PC-3 (cell line): ENCODE measurements at regions not wholly inside any gene's neighbourhood (a gene's known extent, or its start where the extent isn't known, plus 50 kb on each side); places are given as distances from the start of the nearest gene placed in this dataset.

ENCODE experiments used
- ATAC-seq: fragments of 200-7000 bp; cut with Tn5 transposase; 2 replicates; pipeline ENCODE4 v1.9.1; 2020; ENCODE audit warnings: mild to moderate bottlenecking, moderate library complexity
- BruUV-seq: library from RNA; stranded (reverse); fragments of 400-500 nt; replicated peaks from 2 replicates; lab custom pipeline; 2021; lab: Mats Ljungman, UMichigan
- CTCF ChIA-PET: fragments of 300-600 bp; sonication (Branson Sonifier 250); formaldehyde crosslinking; loops from one replicate; lab custom pipeline; 2022; ENCODE audit warnings: antibody characterized with exemption; lab: Charles Lee
- POLR2A ChIA-PET: fragments of 300-600 bp; sonication (Branson Sonifier 250); formaldehyde crosslinking; loops from one replicate; lab custom pipeline; 2022; ENCODE audit warnings: antibody characterized with exemption; ENCODE audit not compliant: unreplicated experiment; lab: Charles Lee
- DNase-seq: peaks from one replicate; pipeline ENCODE4 v3.0.0-alpha.2; 2015
- H2AFZ ChIP-seq: fragments of 300-600 bp; sonication (generic); 2 replicates; pipeline ENCODE4 v1.6.0; 2016; ENCODE audit warnings: antibody characterized with exemption, low read length
- H3F3A ChIP-seq: fragments of 300-600 bp; sonication (generic); one replicate; pipeline ENCODE4 v1.6.0; 2017; ENCODE audit warnings: antibody characterized with exemption, low read length, control low read depth, mild to moderate bottlenecking; ENCODE audit not compliant: unreplicated experiment
- H3K27ac ChIP-seq: fragments of 300-600 bp; sonication (generic); 2 replicates; pipeline ENCODE4 v1.5.1; 2016; ENCODE audit warnings: mild to moderate bottlenecking, low read length
- H3K27me3 ChIP-seq: fragments of 300-600 bp; sonication (generic); 2 replicates; pipeline ENCODE4 v1.6.1; 2016; ENCODE audit warnings: low read length, mixed read lengths
- H3K36me3 ChIP-seq: fragments of 300-600 bp; sonication (generic); 2 replicates; pipeline ENCODE4 v1.6.1; 2016; ENCODE audit warnings: low read depth, mixed run types, low read length, mixed read lengths
- H3K4me1 ChIP-seq: fragments of 300-600 bp; sonication (generic); 2 replicates; pipeline ENCODE4 v1.5.1; 2016; ENCODE audit warnings: low read length; ENCODE audit not compliant: insufficient read depth
- H3K4me2 ChIP-seq: fragments of 300-600 bp; sonication (generic); 2 replicates; pipeline ENCODE4 v1.6.0; 2016; ENCODE audit warnings: low read length
- H3K4me3 ChIP-seq: fragments of 300-600 bp; sonication (generic); 2 replicates; pipeline ENCODE4 v1.5.1; 2016; ENCODE audit warnings: mild to moderate bottlenecking, low read length, mixed read lengths
- H3K79me2 ChIP-seq: fragments of 300-600 bp; sonication (generic); 2 replicates; pipeline ENCODE4 v1.6.1; 2017; ENCODE audit warnings: low read length, mixed read lengths
- H3K9ac ChIP-seq: fragments of 300-600 bp; sonication (generic); 2 replicates; pipeline ENCODE4 v1.6.0; 2016; ENCODE audit warnings: mild to moderate bottlenecking, low read length
- H3K9me2 ChIP-seq: fragments of 300-600 bp; sonication (generic); replicated peaks from 2 replicates; pipeline ENCODE4 v1.6.1; 2016; ENCODE audit warnings: mixed run types, low read length, mixed read lengths
- H3K9me3 ChIP-seq: fragments of 300-600 bp; sonication (generic); 2 replicates; pipeline ENCODE4 v1.6.1; 2016; ENCODE audit warnings: low read length, mixed read lengths
- H4K20me1 ChIP-seq: fragments of 300-600 bp; sonication (generic); 2 replicates; pipeline ENCODE4 v1.6.1; 2016; ENCODE audit warnings: low read length, mixed read lengths
- EZH2 ChIP-seq: fragments of 300-600 bp; sonication (generic); IDR thresholded peaks from one replicate; pipeline ENCODE4 v1.6.1; 2017; ENCODE audit warnings: antibody characterized with exemption, mild to moderate bottlenecking, low read length; ENCODE audit not compliant: unreplicated experiment
- EZH2phosphoT487 ChIP-seq: fragments of 300-600 bp; sonication (generic); IDR thresholded peaks from 2 replicates; pipeline ENCODE4 v1.6.1; 2018; ENCODE audit warnings: mild to moderate bottlenecking, antibody characterized with exemption, low read length, borderline replicate concordance
- intact Hi-C: fragments of 100-400 bp; cut with micrococcal nuclease; formaldehyde crosslinking; loops from 2 replicates; pipeline ENCODE4 v1.9.0; 2023
- TF ChIP-seq, protein P1 (sequence below): fragments of 300-600 bp; sonication (generic); conservative IDR thresholded peaks from 2 replicates; pipeline ENCODE4 v1.5.1; 2017; ENCODE audit warnings: antibody characterized with exemption, low read depth, mild to moderate bottlenecking, low read length

DNA sequence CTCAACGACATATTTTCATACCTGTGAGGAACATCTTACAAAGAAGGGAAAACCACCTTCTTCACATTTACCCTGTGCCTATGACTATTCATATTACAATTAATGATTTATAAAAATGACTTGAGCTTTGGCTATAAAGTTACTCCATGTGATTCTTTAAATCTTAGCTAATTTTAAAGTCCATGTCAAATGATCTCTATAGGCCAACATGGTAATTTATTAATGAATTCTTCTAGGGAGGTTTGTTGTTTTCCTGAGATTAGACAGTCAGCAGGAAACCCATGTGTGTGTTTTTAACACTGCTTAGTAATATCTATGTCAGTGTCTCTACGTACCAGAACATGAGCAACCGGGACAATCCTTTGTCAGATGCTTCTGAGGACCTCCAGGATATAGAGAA is 307.3 kb downstream of the IPMK start:
- Histone ChIP-seq H3K79me2 (no peaks in the 10 kb centered on the region), H3K27me3 (no peaks in the 10 kb centered on the region), H3K4me2 (no peak overlapping the region), H3K4me1 (peaks cover 19% of the 10 kb centered on the region), H3F3A (no peaks in the 10 kb centered on the region), H3K27ac (no peak overlapping the region), H3K9me3 (no peaks in the 10 kb centered on the region), H3K9ac (no peak overlapping the region), H4K20me1 (no peaks in the 10 kb centered on the region), H3K36me3 (no peaks in the 10 kb centered on the region), H3K9me2 (no peaks in the 10 kb centered on the region), H3K4me3 (no peak overlapping the region), H2AFZ (no peak overlapping the region)
- intact Hi-C loops: loop anchor here (5.0 kb wide), 2 partner anchors 82 to 102 kb away; no protein-coding TSS in a partner anchor
- TF ChIP-seq EZH2 (no peak), EZH2phosphoT487 (no peak)
- TF ChIP-seq, protein P1, sequence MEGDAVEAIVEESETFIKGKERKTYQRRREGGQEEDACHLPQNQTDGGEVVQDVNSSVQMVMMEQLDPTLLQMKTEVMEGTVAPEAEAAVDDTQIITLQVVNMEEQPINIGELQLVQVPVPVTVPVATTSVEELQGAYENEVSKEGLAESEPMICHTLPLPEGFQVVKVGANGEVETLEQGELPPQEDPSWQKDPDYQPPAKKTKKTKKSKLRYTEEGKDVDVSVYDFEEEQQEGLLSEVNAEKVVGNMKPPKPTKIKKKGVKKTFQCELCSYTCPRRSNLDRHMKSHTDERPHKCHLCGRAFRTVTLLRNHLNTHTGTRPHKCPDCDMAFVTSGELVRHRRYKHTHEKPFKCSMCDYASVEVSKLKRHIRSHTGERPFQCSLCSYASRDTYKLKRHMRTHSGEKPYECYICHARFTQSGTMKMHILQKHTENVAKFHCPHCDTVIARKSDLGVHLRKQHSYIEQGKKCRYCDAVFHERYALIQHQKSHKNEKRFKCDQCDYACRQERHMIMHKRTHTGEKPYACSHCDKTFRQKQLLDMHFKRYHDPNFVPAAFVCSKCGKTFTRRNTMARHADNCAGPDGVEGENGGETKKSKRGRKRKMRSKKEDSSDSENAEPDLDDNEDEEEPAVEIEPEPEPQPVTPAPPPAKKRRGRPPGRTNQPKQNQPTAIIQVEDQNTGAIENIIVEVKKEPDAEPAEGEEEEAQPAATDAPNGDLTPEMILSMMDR: no peak
- ATAC-seq (no peak), DNase-seq (no peak)
- no TSS peak for BruUV-seq
- POLR2A ChIA-PET: no interaction called here
- CTCF ChIA-PET: no interaction called here

DNA sequence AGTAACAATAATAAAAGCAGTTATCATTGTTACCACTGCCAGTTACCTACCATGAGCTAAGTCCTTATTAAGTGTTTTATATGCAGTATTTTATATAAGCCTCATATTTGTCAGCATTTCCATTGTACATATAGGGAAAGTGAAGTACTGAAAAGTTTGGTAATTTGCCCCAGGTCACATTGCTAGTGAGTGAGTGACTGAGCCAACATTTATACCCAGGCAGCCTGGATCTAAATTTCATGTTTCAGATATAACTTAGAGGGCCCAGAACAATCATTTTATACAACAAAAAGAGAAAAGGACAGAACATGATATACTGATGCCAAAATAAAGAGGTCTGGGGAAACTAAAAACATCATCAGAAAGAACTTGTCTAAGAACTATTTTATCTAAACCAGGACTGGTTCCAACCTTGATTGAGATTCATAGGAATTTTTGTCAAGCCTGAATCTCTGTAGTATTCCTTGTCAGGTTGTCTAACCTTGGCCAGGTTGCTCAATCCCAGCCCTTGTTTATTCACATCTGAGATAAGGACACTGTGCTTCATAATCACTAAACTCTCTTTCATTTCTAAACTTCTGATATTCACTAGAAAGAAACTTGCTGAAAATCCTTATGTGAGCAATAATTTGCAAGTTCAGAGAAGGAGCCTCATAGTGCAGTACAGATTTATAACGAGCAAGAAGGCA is 308.2 kb downstream of the IPMK start:
- H3K4me1 ChIP-seq: peaks cover 14% of the 10 kb centered on the region
- H3K36me3 ChIP-seq: no peaks in the 10 kb centered on the region
- CTCF ChIA-PET: no interaction called here
- TF ChIP-seq EZH2phosphoT487: no peak
- no peak for TF ChIP-seq EZH2
- TF ChIP-seq, protein P1: no peak
- no peak overlapping the region for H3K4me2 ChIP-seq
- no peak overlapping the region for H2AFZ ChIP-seq
- H3K9ac ChIP-seq: no peak overlapping the region
- H4K20me1 ChIP-seq: no peaks in the 10 kb centered on the region
- no TSS peak for BruUV-seq
- intact Hi-C loops: loop anchor here (5.0 kb wide), 2 partner anchors 83 to 103 kb away; no protein-coding TSS in a partner anchor
- POLR2A ChIA-PET: no interaction called here
- H3K9me3 ChIP-seq: no peaks in the 10 kb centered on the region
- no peaks in the 10 kb centered on the region for H3K79me2 ChIP-seq
- no peak overlapping the region for H3K27ac ChIP-seq
- ATAC-seq: no peak
- no peaks in the 10 kb centered on the region for H3F3A ChIP-seq
- H3K27me3 ChIP-seq: no peaks in the 10 kb centered on the region
- no peak overlapping the region for H3K4me3 ChIP-seq
- DNase-seq: no peak
- no peaks in the 10 kb centered on the region for H3K9me2 ChIP-seq

DNA sequence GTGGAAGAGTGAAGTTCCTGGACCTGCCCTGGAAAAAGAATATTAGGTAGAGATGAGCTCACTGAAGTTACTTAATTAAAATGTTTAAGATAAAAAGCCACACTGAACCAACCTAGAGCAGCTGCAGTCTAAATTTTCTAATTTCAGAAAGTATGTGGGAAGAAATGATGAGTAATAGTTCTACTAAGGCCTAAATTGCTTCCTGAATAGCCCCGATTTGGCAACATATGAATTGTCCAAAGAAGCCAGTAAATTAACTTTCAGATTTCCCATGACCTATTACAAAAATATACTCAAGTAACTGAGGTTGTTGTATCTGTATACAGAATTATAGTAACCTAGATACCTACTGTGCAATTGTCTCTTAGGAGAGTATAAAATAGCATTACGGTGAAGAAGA is 312.6 kb downstream of the IPMK start:
- TF ChIP-seq EZH2: no peak
- TF ChIP-seq, protein P1: no peak
- Histone ChIP-seq H3K9me3 (no peaks in the 10 kb centered on the region), H2AFZ (no peak overlapping the region), H3K4me1 (no peaks in the 10 kb centered on the region), H3K36me3 (no peaks in the 10 kb centered on the region), H3K79me2 (no peaks in the 10 kb centered on the region), H3F3A (no peaks in the 10 kb centered on the region), H3K9ac (no peak overlapping the region), H3K27ac (no peak overlapping the region), H3K4me2 (no peak overlapping the region), H3K9me2 (no peaks in the 10 kb centered on the region), H3K4me3 (no peak overlapping the region), H3K27me3 (no peaks in the 10 kb centered on the region), H4K20me1 (no peaks in the 10 kb centered on the region)
- peak; percentile 22; the same call in 1 of the 2 replicates for ATAC-seq
- no peak for DNase-seq
- intact Hi-C loops: no loop called here
- POLR2A ChIA-PET: no interaction called here
- no TSS peak for BruUV-seq
- CTCF ChIA-PET: no interaction called here
